GM12801 (cell line): ENCODE measurements at regions not wholly inside any gene's neighbourhood (a gene's known extent, or its start where the extent isn't known, plus 50 kb on each side); places are given as distances from the start of the nearest gene placed in this dataset.

Experiments
- TF ChIP-seq, protein P1 (sequence below): IDR thresholded peaks from one replicate; pipeline ENCODE4 v1.5.1; 2011; ENCODE audit warnings: control low read depth; ENCODE audit not compliant: insufficient read length; ENCODE audit errors: extremely low read depth

GRCh38 chr5:167966979-167967378 is 324.5 kb upstream of the WWC1 start:
- TF ChIP-seq, protein P1, sequence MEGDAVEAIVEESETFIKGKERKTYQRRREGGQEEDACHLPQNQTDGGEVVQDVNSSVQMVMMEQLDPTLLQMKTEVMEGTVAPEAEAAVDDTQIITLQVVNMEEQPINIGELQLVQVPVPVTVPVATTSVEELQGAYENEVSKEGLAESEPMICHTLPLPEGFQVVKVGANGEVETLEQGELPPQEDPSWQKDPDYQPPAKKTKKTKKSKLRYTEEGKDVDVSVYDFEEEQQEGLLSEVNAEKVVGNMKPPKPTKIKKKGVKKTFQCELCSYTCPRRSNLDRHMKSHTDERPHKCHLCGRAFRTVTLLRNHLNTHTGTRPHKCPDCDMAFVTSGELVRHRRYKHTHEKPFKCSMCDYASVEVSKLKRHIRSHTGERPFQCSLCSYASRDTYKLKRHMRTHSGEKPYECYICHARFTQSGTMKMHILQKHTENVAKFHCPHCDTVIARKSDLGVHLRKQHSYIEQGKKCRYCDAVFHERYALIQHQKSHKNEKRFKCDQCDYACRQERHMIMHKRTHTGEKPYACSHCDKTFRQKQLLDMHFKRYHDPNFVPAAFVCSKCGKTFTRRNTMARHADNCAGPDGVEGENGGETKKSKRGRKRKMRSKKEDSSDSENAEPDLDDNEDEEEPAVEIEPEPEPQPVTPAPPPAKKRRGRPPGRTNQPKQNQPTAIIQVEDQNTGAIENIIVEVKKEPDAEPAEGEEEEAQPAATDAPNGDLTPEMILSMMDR, result no peak

DNA sequence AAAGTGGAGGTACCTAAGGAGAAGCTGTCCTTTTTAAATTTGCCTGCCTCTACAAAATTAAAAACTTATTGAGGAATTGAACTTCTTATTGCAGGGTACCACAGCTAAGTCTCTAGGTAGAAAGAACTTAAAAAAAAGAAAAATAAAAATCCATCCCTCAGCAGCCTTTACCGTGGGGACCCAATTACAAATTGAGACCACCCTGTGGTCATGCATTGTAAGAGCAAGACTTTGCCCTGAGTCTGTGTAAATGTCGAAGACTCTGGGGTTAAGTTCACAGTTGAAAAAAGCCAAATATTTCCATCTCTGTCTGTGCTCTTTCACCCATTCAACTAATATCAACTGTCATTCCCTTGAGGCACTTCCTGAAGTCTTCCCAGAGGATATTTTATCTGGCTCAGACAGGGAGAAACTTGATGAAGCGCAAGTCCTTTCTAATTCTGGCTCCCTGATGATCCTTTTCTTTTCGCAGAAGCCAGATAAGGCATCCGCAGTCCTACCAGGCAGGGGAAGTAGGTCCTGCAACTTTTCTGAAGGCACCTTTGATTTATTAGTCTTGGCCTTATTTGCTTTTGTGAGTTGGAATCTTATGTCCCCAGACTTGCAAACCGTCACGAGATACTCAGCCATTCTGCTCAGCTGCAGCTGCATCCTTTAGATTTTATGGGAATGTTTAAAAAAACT is 323.8 kb upstream of the WWC1 start:
- TF ChIP-seq, protein P1, result no peak

DNA sequence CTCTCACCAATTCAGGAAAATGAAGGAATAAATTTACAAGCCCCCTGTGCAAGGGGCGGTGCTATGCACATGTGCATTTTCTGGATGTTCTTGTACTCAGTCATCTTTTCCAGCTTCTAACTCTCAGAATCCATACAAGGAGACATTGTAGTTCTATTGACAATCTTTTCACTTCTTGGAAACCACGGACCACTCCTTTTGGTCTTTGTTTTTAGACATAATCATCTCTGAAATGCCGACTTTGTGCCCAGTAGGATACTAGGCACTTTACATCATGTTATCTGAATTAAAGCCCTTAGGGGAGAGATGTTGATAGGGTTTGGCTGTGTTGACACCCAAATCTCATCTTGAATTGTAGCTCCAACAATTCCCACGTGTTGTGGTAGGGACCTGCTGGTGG is 322.6 kb upstream of the WWC1 start:
- TF ChIP-seq, protein P1, result no peak

GRCh38 chr5:167969998-167970397 is 321.4 kb upstream of the WWC1 start:
- TF ChIP-seq, protein P1, result no peak

DNA sequence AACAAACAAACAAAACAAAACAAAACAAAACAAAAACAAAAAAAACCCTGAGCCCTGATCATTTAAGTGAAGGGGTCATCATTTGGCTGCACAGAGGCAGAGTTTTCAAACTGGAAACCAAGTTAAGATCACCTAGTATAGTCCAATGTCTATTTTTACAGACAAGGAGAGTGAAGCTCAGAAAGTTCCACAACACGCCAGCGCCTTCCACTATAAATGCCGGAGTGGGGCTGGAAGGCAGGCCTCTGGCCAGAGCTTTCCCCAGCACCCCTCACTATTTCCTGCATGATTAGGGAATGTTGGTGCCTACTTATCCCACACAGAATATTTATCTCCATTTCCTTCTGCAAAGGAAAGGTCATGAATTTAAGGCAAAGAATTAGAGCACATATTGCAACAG is 319.7 kb upstream of the WWC1 start:
- TF ChIP-seq, protein P1, result no peak

- TF ChIP-seq, protein P1, result no peak
Observed at GRCh38 chr5:167973126-167973525, 318.3 kb upstream of the WWC1 start.

DNA sequence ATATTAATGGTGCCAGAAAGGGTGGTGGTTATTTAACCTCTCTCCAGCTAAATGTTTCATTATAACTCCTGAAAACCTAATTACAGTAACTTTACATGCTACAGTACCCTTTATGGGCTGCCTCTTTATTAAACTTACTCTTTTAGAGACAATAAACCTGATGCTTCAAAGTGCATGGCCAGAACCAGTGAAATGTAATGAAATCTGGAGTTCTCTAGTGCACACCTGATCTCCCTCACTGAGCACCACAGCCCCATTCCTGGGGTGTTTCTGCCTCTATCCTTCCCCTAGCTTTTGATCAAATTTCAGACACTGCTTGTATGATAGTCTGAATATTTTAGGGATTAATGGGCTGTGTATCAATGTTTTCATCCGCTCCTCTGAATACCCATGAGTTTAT is 306.5 kb upstream of the WWC1 start:
- TF ChIP-seq, protein P1, result no peak
